ENCODE measurements at regions not wholly inside any gene's neighbourhood (a gene's known extent, or its start where the extent isn't known, plus 50 kb on each side); places are given as distances from the start of the nearest gene placed in this dataset.

DNA sequence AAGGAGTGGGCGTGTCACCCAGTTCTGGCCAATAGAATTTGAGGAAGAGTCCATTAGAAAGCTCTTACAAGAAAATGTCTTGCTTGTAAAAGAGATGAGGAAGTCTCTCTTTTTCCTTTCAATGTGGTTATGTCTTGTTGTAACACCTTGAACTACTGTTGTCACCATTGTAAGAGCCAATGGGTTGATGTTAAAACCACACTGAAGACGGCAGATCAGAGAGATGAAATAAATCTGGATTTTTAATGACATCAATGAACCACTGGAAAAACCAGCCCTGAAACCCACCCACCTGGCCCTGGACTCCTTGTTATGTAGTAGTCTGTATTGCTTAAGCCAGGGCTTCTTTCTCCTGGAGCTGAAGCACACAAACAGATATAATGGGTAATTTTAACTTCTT lies 83.8 kb upstream of the ERCC6L2 start:
- WGBS (ENCODE audit: low lambda C conversion rate) = 60% methylated on average over 2 of the region's 2 CpGs
- no peak for ATAC-seq
- BruUV-seq (replicated peaks) = no TSS peak
- Histone ChIP-seq H3K4me1 (ENCODE audit: insufficient read depth, low read length) (peaks cover 17% of the 10 kb centered on the region), H4K20me1 (ENCODE audit: insufficient read depth, low read length) (no peaks in the 10 kb centered on the region), H3K27me3 (ENCODE audit: control insufficient read depth in 1 of 2, insufficient read depth in 2 of 2, low read length in 2 of 2) (peaks cover 0 to 7% of the 10 kb centered on the region in 2 experiments; a peak in 2 of 5 replicates), H3K27ac (ENCODE audit: extremely low read length, insufficient read depth, low read length) (no peak overlapping the region), H2AFZ (ENCODE audit: low read length) (no peak overlapping the region), H3K9ac (ENCODE audit: insufficient read depth, low read depth, low read length) (no peak overlapping the region), H3K4me2 (ENCODE audit: low read depth, low read length) (no peak overlapping the region), H3K9me3 (ENCODE audit: low read length) (no peaks in the 10 kb centered on the region), H3K36me3 (replicated peaks in 1 of 2; ENCODE audit: control insufficient read depth in 1 of 2, insufficient read depth in 2 of 2, low read length in 2 of 2) (no peaks in the 10 kb centered on the region), H3K79me2 (ENCODE audit: insufficient read depth, low read length) (no peaks in the 10 kb centered on the region), H3K4me3 (replicated peaks in 1 of 3; ENCODE audit: insufficient read depth in 1 of 3, low read depth in 2 of 3, low read length in 3 of 3) (no peak overlapping the region)
- FAIRE-seq = no peak
- no peak for DNase-seq (ENCODE audit: low spot score)
- ChIA-PET POLR2A (no interaction called here), CTCF (ENCODE audit: low intra/inter-chr PET ratio, low total read pairs) (no interaction called here)
- TF ChIP-seq GATA4 (IDR thresholded peaks at IDR 0.05; ENCODE audit: borderline replicate concordance, low read depth) (no peak), NFIB (CRISPR knock-in tag; IDR thresholded peaks at IDR 0.05; ENCODE audit: borderline replicate concordance) (no peak), ZNF607 (CRISPR knock-in tag; IDR thresholded peaks at IDR 0.05; ENCODE audit: borderline replicate concordance) (no peak), TARDBP (CRISPR knock-in tag; IDR thresholded peaks at IDR 0.05) (no peak), ZNF17 (CRISPR knock-in tag; IDR thresholded peaks at IDR 0.05) (no peak), GABPB1 (CRISPR knock-in tag; IDR thresholded peaks at IDR 0.05) (no peak), MIER3 (CRISPR knock-in tag; IDR thresholded peaks at IDR 0.05; ENCODE audit: borderline replicate concordance) (no peak), ZNF543 (CRISPR knock-in tag; IDR thresholded peaks at IDR 0.05) (no peak), REXO4 (CRISPR knock-in tag; IDR thresholded peaks at IDR 0.05; ENCODE audit: borderline replicate concordance) (no peak), NR2F1 (CRISPR knock-in tag; IDR thresholded peaks at IDR 0.05) (no peak)
- TF ChIP-seq, protein P1, sequence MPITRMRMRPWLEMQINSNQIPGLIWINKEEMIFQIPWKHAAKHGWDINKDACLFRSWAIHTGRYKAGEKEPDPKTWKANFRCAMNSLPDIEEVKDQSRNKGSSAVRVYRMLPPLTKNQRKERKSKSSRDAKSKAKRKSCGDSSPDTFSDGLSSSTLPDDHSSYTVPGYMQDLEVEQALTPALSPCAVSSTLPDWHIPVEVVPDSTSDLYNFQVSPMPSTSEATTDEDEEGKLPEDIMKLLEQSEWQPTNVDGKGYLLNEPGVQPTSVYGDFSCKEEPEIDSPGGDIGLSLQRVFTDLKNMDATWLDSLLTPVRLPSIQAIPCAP (CRISPR knock-in tag; IDR thresholded peaks at IDR 0.05; ENCODE audit: low read depth) = no peak
- TF ChIP-seq, protein P2, sequence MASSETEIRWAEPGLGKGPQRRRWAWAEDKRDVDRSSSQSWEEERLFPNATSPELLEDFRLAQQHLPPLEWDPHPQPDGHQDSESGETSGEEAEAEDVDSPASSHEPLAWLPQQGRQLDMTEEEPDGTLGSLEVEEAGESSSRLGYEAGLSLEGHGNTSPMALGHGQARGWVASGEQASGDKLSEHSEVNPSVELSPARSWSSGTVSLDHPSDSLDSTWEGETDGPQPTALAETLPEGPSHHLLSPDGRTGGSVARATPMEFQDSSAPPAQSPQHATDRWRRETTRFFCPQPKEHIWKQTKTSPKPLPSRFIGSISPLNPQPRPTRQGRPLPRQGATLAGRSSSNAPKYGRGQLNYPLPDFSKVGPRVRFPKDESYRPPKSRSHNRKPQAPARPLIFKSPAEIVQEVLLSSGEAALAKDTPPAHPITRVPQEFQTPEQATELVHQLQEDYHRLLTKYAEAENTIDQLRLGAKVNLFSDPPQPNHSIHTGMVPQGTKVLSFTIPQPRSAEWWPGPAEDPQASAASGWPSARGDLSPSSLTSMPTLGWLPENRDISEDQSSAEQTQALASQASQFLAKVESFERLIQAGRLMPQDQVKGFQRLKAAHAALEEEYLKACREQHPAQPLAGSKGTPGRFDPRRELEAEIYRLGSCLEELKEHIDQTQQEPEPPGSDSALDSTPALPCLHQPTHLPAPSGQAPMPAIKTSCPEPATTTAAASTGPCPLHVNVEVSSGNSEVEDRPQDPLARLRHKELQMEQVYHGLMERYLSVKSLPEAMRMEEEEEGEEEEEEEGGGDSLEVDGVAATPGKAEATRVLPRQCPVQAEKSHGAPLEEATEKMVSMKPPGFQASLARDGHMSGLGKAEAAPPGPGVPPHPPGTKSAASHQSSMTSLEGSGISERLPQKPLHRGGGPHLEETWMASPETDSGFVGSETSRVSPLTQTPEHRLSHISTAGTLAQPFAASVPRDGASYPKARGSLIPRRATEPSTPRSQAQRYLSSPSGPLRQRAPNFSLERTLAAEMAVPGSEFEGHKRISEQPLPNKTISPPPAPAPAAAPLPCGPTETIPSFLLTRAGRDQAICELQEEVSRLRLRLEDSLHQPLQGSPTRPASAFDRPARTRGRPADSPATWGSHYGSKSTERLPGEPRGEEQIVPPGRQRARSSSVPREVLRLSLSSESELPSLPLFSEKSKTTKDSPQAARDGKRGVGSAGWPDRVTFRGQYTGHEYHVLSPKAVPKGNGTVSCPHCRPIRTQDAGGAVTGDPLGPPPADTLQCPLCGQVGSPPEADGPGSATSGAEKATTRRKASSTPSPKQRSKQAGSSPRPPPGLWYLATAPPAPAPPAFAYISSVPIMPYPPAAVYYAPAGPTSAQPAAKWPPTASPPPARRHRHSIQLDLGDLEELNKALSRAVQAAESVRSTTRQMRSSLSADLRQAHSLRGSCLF (CRISPR knock-in tag; IDR thresholded peaks at IDR 0.05; ENCODE audit: borderline replicate concordance) = no peak
- TF ChIP-seq, protein P3, sequence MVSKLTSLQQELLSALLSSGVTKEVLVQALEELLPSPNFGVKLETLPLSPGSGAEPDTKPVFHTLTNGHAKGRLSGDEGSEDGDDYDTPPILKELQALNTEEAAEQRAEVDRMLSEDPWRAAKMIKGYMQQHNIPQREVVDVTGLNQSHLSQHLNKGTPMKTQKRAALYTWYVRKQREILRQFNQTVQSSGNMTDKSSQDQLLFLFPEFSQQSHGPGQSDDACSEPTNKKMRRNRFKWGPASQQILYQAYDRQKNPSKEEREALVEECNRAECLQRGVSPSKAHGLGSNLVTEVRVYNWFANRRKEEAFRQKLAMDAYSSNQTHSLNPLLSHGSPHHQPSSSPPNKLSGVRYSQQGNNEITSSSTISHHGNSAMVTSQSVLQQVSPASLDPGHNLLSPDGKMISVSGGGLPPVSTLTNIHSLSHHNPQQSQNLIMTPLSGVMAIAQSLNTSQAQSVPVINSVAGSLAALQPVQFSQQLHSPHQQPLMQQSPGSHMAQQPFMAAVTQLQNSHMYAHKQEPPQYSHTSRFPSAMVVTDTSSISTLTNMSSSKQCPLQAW (CRISPR knock-in tag; IDR thresholded peaks at IDR 0.05) = no peak
- TF ChIP-seq, protein P4, sequence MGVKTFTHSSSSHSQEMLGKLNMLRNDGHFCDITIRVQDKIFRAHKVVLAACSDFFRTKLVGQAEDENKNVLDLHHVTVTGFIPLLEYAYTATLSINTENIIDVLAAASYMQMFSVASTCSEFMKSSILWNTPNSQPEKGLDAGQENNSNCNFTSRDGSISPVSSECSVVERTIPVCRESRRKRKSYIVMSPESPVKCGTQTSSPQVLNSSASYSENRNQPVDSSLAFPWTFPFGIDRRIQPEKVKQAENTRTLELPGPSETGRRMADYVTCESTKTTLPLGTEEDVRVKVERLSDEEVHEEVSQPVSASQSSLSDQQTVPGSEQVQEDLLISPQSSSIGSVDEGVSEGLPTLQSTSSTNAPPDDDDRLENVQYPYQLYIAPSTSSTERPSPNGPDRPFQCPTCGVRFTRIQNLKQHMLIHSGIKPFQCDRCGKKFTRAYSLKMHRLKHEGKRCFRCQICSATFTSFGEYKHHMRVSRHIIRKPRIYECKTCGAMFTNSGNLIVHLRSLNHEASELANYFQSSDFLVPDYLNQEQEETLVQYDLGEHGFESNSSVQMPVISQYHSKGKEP (CRISPR knock-in tag; IDR thresholded peaks at IDR 0.05) = no peak
- intact Hi-C loops (cut with micrococcal nuclease; ENCODE audit: unreplicated experiment) = no loop called here
- in situ Hi-C loops (cut with HindIII; ENCODE audit: extremely low pct_ligation_motif_present, low pct_unique_long_range_greater_than_20kb) = no loop called here

Data from HepG2 (cell line).